Natural killer cell treated with Interleukin-12 subunit alpha and Interleukin-12 subunit beta and Interleukin-15 and Interleukin-18, amount 100 ng/mL, for 72 hours (primary cell): ENCODE measurements at regions not wholly inside any gene's neighbourhood (a gene's known extent, or its start where the extent isn't known, plus 50 kb on each side); places are given as distances from the start of the nearest gene placed in this dataset.

ENCODE experiments used
- ATAC-seq, 2 donors: fragments of 150-1000 bp; cut with Tn5 transposase in 1 of 2; sonication (Bioruptor Pico), chemical (Tn5 transposase) in 1 of 2; 2 replicates each; pipeline ENCODE4 v1.10.0; 2021
- DNase-seq: peaks from one replicate; pipeline ENCODE4 v3.0.0; 2022; ENCODE audit warnings: low spot score
- H3K27ac Mint-ChIP-seq, 2 donors: 1 replicate in 1 of 2; 2 replicates in 1 of 2; pipeline ENCODE4 v1.8.0; 2022; ENCODE audit warnings: mixed read lengths in 2 of 2, mild to moderate bottlenecking in 1 of 2, moderate library complexity in 1 of 2
- H3K27me3 Mint-ChIP-seq, 2 donors: 1 replicate in 1 of 2; 2 replicates in 1 of 2; pipeline ENCODE4 v1.8.0; 2022; ENCODE audit warnings: mixed read lengths in 2 of 2
- H3K36me3 Mint-ChIP-seq: one replicate; pipeline ENCODE4 v1.8.0; 2022; ENCODE audit warnings: mixed read lengths
- H3K4me1 Mint-ChIP-seq, 2 donors: 1 replicate in 1 of 2; 2 replicates in 1 of 2; pipeline ENCODE4 v1.8.0; 2022; ENCODE audit warnings: low read depth in 2 of 2, mixed read lengths in 2 of 2, mild to moderate bottlenecking in 1 of 2
- H3K4me3 Mint-ChIP-seq: one replicate; pipeline ENCODE4 v1.8.0; 2022; ENCODE audit warnings: mixed read lengths
- H3K9me3 Mint-ChIP-seq: 2 replicates; pipeline ENCODE4 v1.8.0; 2022; ENCODE audit warnings: mixed read lengths

DNA sequence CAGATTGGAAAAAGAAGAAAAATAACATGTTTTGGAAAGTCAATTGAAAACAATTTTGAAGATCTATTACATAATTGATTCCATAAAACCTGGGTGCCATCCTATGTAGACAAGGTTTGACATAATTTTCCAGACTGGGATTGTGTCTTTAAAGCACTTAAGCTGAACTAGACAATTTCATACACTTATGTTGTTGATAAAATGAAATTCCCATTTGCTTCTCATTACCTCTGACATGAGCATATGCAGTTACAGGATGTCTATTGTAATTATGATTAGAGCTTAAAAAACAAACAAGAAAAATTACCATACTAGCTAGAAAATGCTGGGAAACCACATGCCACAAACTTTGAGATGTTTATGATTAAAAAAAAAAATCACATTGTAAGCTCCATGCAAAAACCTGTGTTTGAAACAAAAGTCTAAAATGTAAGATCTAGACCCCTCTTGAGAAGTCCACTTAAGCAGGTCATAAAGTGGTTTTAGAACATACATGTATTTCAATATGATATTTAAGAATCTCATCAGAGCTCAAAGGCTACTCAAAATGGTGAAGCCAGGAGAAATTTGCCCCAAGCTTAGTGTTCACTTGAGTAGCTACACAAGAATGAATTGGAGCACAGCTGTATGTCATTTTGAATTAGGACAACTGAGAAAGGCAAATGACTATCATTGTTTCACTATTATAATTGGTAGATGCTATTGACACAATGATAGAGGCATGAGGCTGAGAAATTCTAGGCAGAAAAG is 181.1 kb upstream of the PABPC4L start:
- Mint-ChIP-seq H3K4me3 (no peak overlapping the region), H3K4me1 (no peaks in the 10 kb centered on the region), H3K36me3 (no peaks in the 10 kb centered on the region), H3K27ac (no peak overlapping the region), H3K27me3 (no peaks in the 10 kb centered on the region), H3K9me3 (peaks cover 4% of the 10 kb centered on the region)
- ATAC-seq (no peak), DNase-seq (no peak)

DNA sequence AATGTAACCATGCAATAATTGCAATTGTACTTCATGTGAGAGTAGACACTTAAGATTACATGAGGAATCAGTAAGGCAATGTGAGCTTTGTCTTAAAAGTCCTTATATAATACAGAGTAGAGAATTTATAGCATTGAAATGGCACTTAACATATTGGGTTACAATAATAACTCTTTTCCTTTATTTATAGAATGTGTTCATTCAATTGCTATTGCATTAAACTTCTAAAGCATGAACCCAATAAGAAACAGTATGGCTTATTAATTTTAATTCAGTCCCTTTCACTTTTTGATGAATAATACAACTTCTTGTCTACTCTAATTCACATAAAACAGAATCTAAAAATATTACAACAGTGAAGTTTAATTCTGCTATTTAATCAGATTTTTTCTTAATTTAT is 174.2 kb upstream of the PABPC4L start:
- peaks cover 14% of the 10 kb centered on the region for H3K9me3 Mint-ChIP-seq
- ATAC-seq: no peak
- H3K27ac Mint-ChIP-seq: no peak overlapping the region
- no peaks in the 10 kb centered on the region for H3K27me3 Mint-ChIP-seq
- no peak overlapping the region for H3K4me3 Mint-ChIP-seq
- DNase-seq: no peak
- H3K4me1 Mint-ChIP-seq: no peaks in the 10 kb centered on the region
- no peaks in the 10 kb centered on the region for H3K36me3 Mint-ChIP-seq

DNA sequence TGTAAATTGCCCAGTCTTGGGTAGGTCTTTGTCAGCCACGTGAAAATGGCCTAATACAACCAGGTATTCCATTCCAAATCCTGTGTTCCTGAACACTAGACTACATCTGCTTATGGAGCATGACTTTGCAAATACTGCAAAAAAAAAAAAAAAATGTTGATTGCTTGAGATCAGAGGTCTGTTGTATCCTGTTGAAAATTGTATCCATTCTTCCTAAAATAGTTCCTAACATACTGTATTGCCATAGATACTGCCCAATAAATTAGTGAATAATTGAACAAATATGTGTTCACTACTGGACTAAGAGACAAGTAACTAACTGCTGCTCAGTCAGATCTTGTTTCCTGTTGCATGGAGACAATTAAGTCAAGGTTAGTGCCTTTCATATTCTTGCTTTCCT is 164.3 kb upstream of the PABPC4L start:
- DNase-seq (no peak), ATAC-seq (no peak)
- Mint-ChIP-seq H3K27me3 (no peaks in the 10 kb centered on the region), H3K4me1 (no peaks in the 10 kb centered on the region), H3K4me3 (no peak overlapping the region), H3K9me3 (peaks cover 23% of the 10 kb centered on the region), H3K36me3 (peaks cover 10% of the 10 kb centered on the region), H3K27ac (no peak overlapping the region)

DNA sequence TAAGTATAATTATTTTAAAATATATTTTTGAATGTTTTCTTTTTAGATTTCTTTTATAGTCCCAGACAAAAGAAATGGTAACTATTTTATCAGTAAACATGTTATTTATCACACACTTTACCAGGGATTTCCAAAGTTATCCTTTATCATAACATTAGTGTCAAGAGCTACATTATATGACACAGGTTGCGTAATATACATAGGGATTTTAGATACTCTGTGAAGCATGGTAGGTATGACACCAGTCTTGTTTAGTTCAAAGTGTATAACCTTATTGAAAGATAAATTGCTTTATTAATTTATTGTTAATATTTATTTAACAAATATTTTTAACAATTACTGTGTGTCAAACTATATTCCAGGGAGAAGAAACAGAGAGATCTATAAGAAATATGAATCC is 163.3 kb upstream of the PABPC4L start:
- no peak overlapping the region for H3K4me3 Mint-ChIP-seq
- no peaks in the 10 kb centered on the region for H3K27me3 Mint-ChIP-seq
- H3K9me3 Mint-ChIP-seq: peaks cover 21% of the 10 kb centered on the region
- H3K4me1 Mint-ChIP-seq: no peaks in the 10 kb centered on the region
- H3K36me3 Mint-ChIP-seq: peaks cover 10% of the 10 kb centered on the region
- ATAC-seq: no peak
- no peak overlapping the region for H3K27ac Mint-ChIP-seq
- no peak for DNase-seq

DNA sequence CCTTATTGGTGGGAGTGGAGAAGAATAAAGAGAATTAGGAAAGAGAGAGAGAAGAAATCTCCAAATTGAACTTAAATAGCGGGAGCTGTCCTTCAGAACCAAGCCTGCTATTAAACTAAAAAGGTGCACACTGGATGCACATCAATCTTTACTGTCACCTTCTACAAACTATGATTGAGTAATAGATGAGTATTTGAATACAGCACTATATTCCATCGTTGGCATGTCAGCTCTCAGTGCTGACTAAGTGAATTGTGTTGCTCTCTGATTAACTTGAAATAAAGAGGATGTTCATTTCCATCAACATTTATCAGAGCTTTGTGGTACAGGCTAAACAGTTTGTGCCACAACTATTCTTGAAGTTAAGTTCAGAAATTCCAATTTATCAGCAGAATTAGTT is 143.7 kb upstream of the PABPC4L start:
- Mint-ChIP-seq H3K36me3 (peaks cover 4% of the 10 kb centered on the region), H3K9me3 (peaks cover 4% of the 10 kb centered on the region), H3K4me3 (no peak overlapping the region), H3K27me3 (no peaks in the 10 kb centered on the region), H3K27ac (no peak overlapping the region), H3K4me1 (no peaks in the 10 kb centered on the region)
- no peak for DNase-seq
- ATAC-seq: no peak

DNA sequence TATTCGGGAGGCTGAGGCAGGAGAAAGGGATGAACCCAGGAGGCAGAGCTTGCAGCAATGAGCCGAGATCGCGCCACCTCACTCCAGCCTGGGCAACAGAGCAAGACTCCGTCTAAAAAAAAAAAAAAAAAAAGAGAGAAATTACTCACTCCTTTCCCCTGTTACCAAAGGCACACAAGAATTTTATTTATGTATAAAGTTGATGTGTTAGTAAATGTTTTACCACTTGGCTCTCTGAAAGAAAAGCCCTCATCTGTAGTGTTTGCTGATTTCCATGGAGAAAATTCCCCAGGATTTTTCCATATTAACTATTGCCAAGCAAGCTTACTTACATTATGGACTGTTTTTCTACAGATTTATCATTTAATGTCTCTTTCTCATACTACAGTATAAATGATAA is 142.1 kb upstream of the PABPC4L start:
- Mint-ChIP-seq H3K27me3 (no peaks in the 10 kb centered on the region), H3K4me3 (no peak overlapping the region), H3K36me3 (peaks cover 4% of the 10 kb centered on the region), H3K27ac (no peak overlapping the region), H3K9me3 (peaks cover 4% of the 10 kb centered on the region), H3K4me1 (no peaks in the 10 kb centered on the region)
- ATAC-seq: no peak
- DNase-seq: no peak

DNA sequence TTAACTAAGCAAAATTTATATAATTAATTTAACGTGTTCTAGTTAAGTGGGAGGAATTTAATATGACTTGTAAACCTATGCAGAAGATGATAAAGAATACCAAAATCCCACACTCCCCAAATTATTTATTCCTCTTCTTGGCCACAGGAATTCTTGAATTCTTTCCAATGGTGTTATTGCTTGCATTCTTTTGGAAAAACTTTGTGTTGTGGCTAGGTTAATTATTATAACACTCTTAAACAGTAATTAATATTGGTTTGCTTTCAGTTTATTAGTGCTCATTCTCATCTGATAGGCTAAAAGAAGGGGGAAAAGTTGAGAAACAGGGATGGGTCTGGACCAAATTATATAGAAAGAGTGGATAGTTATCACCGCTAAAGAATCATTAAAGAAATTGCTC is 141.5 kb upstream of the PABPC4L start:
- Mint-ChIP-seq H3K36me3 (peaks cover 4% of the 10 kb centered on the region), H3K27ac (no peak overlapping the region), H3K27me3 (no peaks in the 10 kb centered on the region), H3K4me1 (no peaks in the 10 kb centered on the region), H3K9me3 (peaks cover 4% of the 10 kb centered on the region), H3K4me3 (no peak overlapping the region)
- DNase-seq: no peak
- no peak for ATAC-seq

DNA sequence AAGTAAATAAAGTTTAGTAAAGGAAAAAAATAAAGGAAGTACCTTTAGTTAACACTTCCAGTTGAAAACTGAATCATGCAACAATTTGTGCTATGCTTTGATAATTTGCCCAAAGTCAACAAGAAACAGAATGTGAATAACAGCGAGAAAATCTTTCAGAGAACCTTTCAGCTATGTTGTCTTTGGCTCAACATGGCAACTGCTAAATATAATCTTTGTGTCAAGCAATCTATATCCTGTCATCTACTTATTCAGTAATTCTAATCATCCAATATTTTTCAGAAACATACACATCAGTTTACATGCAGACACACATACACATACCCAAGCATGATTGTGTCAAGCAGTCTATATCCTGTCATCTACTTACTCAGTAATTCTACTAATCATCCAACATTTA is 136.0 kb upstream of the PABPC4L start:
- Mint-ChIP-seq H3K27me3 (no peaks in the 10 kb centered on the region), H3K27ac (no peak overlapping the region), H3K36me3 (no peaks in the 10 kb centered on the region), H3K4me3 (no peak overlapping the region), H3K9me3 (peaks cover 7% of the 10 kb centered on the region), H3K4me1 (no peaks in the 10 kb centered on the region)
- no peak for DNase-seq
- ATAC-seq: no peak

- H3K27me3 Mint-ChIP-seq: no peaks in the 10 kb centered on the region
- DNase-seq (no peak), ATAC-seq (no peak)
- no peak overlapping the region for H3K27ac Mint-ChIP-seq
- peaks cover 11% of the 10 kb centered on the region for H3K9me3 Mint-ChIP-seq
- H3K4me3 Mint-ChIP-seq: no peak overlapping the region
- no peaks in the 10 kb centered on the region for H3K4me1 Mint-ChIP-seq
- no peaks in the 10 kb centered on the region for H3K36me3 Mint-ChIP-seq
These were observed 127.2 kb upstream of the PABPC4L start for GRCh38 chr4:134328741-134329140.

DNA sequence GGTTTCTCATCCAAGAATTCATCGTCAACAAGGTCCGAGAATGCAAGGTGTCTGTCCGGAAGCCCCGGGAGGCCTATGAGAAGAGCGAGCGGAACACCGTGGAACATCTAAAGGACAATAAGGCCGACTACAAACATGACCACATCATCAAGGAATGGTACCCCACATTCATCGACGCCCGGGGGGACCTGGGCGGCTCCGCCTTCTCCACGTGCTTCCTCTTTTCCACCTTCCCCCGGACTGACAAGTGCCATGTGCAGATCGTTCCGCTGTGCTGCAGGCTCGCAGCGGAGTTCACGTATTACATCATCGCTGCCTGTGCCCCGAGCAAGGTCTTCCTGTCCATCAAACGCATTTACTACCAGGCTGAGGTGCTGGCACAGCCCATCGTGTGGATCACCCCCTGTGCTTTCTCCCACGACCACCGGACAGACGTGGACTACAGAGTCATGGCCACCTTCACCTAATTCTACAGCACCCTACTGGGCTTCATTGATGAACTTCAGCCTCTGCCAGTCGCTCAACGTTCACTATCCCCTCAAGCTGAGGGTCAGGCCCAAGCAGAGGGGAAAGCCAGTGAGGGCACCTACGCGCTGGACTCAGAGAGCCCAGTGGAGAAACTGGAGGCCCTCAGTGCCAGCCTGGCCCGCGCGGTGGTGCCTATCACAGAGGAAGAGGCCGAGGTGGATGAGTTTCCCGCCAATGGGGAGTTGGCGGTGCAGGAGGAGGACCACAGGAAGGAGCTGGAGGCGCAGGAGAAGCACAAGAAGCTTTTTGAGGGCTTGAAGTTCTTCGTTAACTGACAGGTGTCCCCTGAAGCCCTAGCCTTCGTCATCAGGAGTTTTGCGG is 125.9 kb upstream of the PABPC4L start:
- no peaks in the 10 kb centered on the region for H3K36me3 Mint-ChIP-seq
- no peak overlapping the region for H3K27ac Mint-ChIP-seq
- no peak for DNase-seq
- H3K4me1 Mint-ChIP-seq: no peaks in the 10 kb centered on the region
- H3K9me3 Mint-ChIP-seq: peaks cover 11% of the 10 kb centered on the region
- no peak for ATAC-seq
- no peaks in the 10 kb centered on the region for H3K27me3 Mint-ChIP-seq
- H3K4me3 Mint-ChIP-seq: no peak overlapping the region

- ATAC-seq (no peak), DNase-seq (no peak)
- Mint-ChIP-seq H3K4me3 (no peak overlapping the region), H3K9me3 (peaks cover 11% of the 10 kb centered on the region), H3K27ac (no peak overlapping the region), H3K36me3 (no peaks in the 10 kb centered on the region), H3K27me3 (no peaks in the 10 kb centered on the region), H3K4me1 (no peaks in the 10 kb centered on the region)
These were observed 125.3 kb upstream of the PABPC4L start for GRCh38 chr4:134326866-134327265.

GRCh38 chr4:134324179-134324578 is 122.6 kb upstream of the PABPC4L start:
- no peaks in the 10 kb centered on the region for H3K4me1 Mint-ChIP-seq
- DNase-seq (no peak), ATAC-seq (no peak)
- no peak overlapping the region for H3K27ac Mint-ChIP-seq
- peaks cover 16% of the 10 kb centered on the region for H3K9me3 Mint-ChIP-seq
- no peaks in the 10 kb centered on the region for H3K36me3 Mint-ChIP-seq
- no peaks in the 10 kb centered on the region for H3K27me3 Mint-ChIP-seq
- no peak overlapping the region for H3K4me3 Mint-ChIP-seq

GRCh38 chr4:134320048-134320447 is 118.5 kb upstream of the PABPC4L start:
- Mint-ChIP-seq H3K27ac (no peak overlapping the region), H3K27me3 (no peaks in the 10 kb centered on the region), H3K4me3 (no peak overlapping the region), H3K4me1 (no peaks in the 10 kb centered on the region), H3K9me3 (peaks cover 17% of the 10 kb centered on the region), H3K36me3 (peaks cover 5% of the 10 kb centered on the region)
- ATAC-seq (no peak), DNase-seq (no peak)

GRCh38 chr4:134313591-134313990 is 112.0 kb upstream of the PABPC4L start:
- no peaks in the 10 kb centered on the region for H3K4me1 Mint-ChIP-seq
- H3K4me3 Mint-ChIP-seq: no peak overlapping the region
- DNase-seq (no peak), ATAC-seq (no peak)
- H3K36me3 Mint-ChIP-seq: peaks cover 4% of the 10 kb centered on the region
- H3K27ac Mint-ChIP-seq: no peak overlapping the region
- no peaks in the 10 kb centered on the region for H3K27me3 Mint-ChIP-seq
- peaks cover 8% of the 10 kb centered on the region for H3K9me3 Mint-ChIP-seq
